CMK (cell line): ENCODE measurements at regions not wholly inside any gene's neighbourhood (a gene's known extent, or its start where the extent isn't known, plus 50 kb on each side); places are given as distances from the start of the nearest gene placed in this dataset.
"Not testable (repeated sequence)": the region's sequence is repeated elsewhere in the genome, so short reads cannot be mapped to it uniquely, and the experiment has no call there.

Experiments used
- DNase-seq: peaks from one replicate; pipeline ENCODE4 v3.0.0-alpha.2; 2010; ENCODE audit warnings: low read depth

DNA sequence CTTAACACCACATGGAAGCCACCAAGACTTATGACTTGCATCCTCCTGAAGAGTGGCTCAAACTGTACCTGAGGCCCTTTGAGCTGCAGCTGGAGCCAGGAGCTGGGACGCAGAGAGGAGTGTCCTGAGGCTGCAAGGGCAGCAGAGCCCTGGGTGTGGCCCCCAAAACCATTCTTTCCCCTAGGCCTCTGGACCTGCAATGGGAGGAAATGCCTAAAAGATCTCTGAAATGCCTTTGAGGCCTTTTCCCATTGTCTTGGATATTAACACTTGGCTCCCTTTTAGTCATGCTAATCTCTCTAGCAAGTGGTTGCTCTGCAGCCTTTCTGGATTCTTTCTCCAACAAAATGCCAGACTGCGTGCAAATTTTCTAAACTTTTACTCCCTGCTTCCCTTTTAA is 156.1 kb downstream of the SLC38A4 start:
- DNase-seq = no peak

DNA sequence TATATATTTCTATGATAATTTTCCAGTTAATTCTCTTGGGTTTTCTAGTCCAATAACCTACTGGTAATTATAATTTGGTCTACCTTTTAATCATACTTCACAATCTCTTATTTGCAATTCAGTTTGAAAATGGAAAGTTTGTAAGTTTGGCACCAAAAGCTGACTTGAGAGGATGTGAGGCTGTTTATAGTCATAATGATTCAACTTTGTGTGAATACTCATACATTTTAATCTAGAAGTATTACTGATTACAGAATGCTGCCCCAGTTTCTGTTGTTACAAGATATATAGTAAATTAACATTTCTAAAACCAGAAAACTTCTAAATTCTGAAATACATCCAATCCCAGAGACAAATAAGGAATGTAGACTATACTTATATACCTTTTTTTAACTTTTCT is 158.2 kb downstream of the SLC38A4 start:
- DNase-seq = no peak

DNA sequence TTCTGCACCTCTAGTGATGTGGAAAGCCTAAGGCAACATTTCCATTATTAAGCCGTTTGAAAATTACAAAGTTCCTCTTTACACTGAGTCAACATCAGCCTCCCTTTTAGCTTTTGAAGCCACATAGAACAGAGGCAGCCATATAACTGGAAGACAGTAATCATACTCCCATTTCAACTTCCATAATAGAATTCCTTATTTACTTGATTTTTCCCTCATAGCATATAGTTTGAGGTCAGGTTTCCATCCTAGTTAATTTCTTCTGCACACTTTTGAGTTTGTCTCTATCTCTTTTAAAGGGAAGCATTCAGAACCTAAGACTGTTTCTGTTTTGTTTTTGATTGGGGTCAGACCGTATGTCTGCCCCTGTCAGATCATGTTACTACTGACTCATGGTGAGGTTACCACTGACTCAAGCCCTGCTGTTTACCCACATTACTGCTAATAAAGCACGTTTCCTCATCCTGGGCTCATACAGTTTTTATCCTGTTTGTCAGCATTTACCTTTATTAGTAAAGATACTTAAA is 161.0 kb downstream of the SLC38A4 start:
- no peak for DNase-seq

DNA sequence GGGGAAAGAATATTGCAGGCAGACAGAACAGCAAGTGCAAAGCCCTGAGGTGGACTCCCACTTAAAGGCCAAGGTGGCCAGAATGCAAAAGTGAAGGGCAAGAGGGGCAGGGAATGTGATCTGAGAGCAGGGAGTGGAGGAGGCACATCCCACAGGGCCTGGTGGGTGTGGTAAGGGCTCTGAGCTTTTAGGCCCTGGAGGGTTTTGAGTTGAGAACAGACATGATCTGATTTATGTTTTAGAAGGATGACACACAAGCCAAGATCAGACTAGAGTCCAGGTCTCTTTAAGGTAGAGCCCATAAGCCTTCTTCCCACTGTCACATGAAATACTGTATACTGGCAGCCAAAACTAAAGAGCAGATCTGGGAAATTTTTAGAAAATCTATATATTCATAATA is 162.5 kb downstream of the SLC38A4 start:
- no peak for DNase-seq

DNA sequence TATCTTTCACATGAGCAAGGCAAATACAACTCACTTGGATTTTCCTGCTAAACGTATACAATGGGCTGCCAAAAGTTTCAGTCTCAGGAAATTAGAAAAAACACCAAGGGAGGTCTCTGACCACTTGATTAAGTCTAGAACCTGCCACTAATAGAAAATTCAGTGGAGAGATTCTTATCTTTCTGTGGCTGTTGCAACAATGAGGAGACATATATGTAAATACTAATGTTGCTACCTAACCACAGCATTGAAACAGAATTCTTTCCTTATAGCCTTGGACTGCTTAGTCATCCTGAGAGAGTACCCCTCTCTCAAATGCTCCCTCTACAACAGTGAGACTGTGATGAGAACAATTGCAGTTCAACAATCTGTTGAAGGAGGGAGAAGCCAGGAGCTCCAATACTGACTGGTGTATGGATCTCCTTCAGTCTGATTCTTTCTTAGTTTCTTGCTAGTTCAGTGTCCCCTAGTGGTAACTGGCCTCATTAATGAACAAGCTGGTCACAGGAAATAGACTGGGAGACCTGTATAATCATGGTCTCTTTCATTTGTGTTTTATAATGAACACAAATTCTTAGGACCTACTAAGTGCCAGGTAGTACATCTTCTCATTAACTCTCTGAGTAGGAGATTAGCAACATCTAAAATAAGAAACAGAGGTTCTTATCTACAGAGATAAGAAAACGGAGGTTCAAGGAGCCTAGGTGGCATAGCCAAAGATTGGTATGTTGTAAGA is 164.5 kb downstream of the SLC38A4 start:
- no peak for DNase-seq

DNA sequence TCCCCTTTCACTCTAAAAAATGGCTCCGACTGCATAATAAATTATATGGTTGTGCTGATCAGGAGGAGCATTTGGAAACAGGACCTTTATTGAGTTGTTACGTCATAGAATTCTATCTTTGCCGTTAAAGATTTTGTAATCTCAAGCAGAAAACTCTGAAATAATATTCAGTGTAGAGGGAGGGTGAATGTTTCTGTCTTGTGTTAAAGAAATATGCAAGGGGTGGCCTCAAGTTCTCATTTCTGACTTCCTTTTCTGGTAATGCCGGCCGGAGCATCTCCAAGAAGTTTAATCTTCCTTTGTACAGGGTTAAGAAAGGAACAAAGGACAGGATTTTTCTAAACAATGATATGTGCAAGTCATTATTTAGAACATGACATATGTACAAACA is 165.1 kb downstream of the SLC38A4 start:
- no peak for DNase-seq

DNA sequence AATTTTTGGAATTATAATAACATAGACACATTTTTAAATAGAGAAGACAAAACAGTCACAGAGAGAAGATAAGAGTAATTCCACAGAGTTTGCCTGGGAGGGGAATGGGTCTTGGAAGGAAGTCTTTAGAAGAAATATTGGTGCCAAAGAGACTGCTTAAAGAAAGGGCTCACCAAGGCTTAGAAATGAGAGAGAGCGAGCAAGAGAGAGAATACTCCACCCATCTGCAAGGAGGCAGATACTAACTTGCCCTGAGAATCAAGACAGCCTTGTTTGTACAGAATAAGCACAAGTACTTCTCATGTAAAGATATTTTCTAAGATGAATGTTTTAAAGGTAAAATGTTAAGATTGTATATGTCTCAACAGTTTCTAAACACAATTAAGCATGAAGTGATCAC is 165.5 kb downstream of the SLC38A4 start:
- DNase-seq = no peak

DNA sequence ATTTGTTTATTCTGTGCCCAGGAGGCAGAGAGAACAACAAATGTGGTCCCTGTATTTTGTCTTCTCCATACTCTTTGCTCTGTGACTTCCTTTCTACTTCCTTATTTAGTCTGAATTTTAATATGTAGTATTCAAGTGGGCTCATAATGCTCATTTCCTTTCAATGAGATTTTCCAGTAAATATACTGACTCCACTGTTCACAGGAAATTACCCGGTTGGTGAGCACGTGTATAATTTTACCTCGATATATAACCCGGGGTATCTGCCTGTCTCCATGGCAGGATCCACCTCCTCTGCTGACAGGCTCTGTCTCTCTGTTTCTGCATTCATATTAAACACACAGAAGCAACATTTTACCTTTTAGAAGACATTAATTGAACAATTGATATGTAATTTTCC is 166.0 kb downstream of the SLC38A4 start:
- DNase-seq = no peak

DNA sequence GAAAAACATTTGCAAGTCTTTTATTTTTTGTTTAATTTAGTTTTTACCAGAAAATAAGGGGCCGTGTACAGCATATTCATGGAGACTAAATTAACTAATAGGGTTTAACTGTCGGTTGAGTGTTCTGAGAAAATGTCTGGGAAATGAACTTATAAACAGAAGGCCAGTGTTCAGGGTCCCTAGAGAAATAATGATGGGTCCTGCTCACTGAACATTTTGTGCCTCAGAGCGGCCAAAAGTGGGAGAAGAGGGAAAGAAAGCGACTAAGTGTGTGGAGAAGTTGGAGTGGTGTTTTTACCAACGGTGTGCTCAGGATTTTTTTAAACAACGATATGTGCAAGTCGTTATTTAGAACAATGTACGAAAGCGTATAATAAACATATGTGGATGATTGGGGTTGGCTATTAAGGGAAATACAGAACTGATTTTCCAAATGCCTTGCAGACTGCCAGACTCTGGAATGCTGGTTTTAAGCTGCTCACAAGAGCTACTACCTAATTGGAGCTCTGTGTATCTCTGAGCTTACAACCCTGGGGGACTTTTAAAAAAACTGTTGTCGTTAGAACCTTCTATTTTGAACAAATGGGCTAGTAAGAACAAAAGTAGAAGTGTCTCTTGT is 166.7 kb downstream of the SLC38A4 start:
- DNase-seq = no peak

DNA sequence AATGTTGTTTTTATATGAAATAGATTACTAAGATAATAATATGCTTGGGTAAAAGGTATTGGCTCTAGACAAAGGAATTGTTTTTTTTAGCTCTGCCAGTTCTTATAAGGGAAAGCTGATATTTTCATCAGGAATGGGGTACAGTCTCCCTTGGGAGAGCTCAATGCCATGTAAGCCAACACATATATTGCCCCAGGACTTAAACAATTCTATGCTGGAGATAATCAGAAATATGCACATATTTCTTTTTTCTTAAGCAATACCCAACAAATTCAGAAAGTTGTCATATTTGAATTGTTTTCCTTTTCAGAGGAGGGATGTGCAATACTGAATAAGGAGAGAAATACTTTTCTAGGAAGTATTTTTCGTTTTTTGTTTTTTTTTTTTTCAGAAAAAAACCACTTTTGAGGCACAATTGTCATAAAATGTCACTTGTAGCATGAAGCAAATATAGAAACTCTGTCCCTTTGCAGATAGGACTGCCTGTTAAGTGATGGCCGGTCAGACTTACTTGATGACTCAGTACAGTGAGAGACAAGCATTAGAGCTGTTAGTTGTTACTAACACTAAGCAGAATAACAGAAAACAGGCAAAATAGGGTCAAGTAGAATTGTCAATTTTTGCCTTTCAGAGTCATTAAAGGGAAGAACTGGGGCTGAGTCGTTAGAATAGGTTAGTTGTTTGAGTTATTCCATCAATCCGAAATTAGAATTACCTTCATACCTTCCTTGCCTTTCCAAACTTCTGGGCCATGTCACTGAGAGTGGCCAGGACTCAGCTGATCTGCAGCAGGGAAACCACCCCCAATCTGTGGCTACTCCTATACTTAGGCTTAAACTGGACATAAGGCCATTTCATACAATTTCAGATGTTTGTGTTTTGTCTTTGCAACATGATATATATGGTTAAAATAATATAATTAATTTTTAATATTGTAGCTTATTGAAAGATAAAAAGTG is 168.1 kb downstream of the SLC38A4 start:
- no peak for DNase-seq

DNA sequence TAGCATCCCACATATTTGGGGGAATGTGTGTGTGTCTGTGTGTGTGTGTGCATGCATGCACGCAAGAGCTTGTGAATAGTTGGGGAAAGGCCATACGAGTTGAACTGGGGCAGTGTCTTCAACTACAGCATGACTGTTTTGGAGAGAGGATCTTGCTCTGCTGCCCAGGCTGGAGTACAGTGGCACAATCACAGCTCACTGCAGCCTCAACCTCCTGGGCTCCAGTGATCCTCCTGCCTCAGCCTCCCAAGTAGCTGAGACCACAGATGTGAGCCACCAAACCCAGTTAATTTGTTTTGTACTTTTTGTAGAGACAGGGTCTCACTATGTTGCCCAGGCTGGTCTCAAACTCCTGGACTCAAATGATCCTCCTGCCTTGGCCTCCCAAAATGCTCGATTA is 169.8 kb downstream of the SLC38A4 start:
- not testable (repeated sequence) for DNase-seq

DNA sequence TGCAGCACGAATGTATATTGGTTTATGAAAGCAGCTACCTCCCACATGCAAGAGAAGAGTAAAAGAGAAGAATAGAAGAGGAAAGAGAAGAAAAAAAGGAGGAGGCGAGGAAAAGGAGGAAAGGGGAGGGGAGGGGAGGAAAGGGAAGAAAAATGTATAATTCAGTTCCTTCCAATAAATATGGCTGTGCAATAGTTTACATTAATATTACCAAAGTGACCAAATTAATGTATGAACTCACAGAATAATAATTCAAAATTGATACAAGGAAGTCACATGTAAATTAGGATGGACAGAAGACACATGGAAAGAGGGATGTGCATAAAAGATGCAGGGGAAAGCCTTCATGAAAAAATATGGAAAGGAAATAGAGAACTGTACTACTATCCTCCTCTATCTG is 172.5 kb downstream of the SLC38A4 start:
- no peak for DNase-seq

DNA sequence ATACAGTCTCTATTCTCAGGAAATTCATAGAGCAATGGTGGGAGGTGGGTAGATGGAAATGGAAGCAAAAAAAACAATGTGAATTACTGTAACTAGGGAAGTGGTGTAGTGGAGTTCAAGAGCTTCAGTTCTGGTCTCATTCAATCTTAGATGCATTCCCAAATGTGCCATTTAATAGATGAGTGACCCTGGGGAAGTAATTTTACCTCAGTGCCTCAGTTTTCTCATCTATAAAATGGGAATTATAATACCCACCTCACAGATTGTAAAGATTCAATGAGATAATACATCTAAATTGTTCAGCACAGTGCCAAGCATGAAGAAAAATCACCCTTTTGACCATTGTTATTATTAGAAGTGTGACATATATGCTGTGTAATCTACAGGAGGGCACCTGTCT is 173.1 kb downstream of the SLC38A4 start:
- no peak for DNase-seq

DNA sequence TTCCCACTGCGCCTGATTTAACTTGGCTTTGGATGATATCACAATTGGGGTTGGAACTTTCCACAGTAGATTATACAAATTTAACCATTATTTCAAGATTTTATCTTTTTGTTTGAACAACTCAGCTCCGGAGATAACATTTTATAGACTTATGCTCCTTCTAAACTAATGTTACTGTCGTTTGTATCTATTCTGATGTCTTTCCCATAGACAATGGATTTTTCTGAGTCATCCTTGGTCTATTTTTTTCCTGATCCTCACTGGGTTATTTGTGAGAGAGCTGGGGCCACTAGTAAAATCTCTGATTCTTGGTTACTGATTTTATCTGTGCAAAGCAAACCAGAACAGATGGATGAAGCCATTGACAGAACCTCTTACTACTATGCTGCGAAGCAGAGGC is 175.1 kb downstream of the SLC38A4 start:
- DNase-seq = no peak

DNA sequence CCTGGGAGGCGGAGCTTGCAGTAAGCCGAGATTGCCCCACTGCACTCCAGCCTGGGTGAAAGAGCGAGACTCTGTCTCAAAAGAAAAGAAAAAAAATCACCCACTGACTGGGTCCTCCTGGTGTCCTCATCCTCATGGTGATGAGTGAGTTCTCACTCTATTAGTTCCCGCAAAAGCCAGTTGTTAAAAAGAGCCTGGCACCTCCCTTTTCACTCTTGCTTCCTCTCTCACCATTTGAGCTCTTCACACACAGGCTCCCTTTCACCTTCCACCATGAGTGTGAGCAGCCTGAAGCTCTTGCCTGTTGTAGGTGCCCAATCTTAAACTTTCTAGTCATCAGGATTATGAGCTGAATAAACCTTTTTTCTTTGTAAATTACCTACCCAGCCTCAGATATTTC is 176.4 kb downstream of the SLC38A4 start:
- DNase-seq = no peak

DNA sequence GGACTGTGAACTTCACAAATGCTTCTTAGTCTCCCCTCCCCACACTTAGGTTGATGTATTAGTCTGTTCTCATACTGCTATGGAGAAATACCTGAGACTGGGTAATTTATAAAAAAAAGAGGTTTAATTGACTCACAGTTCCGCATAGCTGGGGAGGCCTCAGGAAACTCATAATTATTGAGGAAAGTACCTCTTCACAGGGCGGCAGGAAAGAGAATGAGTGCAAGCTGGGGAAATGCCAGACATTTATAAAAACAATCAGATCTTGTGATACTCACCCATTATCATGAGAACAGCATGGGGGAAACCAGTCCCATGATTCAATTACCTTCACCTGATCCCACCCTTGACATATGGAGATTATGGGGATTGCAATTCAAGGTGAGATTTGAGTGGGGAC is 178.8 kb downstream of the SLC38A4 start:
- DNase-seq = no peak

DNA sequence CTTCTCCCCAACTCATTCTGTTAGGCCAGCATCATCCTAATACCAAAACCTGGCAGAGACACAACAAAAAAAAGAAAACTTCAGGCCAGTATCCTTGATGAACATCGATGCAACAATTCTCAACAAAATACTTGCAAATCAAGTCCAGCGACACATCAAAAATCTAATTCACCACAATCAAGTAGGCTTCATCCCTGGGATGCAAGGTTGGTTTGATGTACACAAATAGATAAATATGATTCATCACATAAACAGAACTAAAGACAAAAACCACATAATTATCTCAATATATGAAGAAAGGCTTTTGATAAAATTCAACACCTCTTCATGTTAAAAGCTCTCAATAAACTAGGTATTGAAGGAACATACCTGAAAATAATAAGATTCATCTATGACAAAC is 184.1 kb downstream of the SLC38A4 start:
- DNase-seq = not testable (repeated sequence)

DNA sequence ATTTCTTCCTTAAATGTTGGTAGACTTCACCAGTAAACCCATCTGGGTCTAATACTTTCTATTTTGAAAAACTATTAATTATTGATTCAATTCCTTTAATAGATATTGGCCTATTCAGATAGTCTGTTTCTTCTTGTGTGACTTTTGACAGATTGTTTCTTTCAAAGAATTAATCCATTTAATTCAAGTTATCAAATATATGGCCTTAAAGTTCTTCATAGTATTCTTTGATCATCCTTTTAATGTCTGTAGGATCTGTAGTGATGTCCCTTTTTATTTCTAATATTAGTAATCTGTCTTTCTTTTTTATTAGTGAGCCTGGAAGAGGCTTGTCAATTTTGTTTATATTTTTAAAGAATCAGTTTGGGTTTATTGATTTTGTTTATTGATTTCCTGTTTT is 190.0 kb downstream of the SLC38A4 start:
- DNase-seq = no peak

DNA sequence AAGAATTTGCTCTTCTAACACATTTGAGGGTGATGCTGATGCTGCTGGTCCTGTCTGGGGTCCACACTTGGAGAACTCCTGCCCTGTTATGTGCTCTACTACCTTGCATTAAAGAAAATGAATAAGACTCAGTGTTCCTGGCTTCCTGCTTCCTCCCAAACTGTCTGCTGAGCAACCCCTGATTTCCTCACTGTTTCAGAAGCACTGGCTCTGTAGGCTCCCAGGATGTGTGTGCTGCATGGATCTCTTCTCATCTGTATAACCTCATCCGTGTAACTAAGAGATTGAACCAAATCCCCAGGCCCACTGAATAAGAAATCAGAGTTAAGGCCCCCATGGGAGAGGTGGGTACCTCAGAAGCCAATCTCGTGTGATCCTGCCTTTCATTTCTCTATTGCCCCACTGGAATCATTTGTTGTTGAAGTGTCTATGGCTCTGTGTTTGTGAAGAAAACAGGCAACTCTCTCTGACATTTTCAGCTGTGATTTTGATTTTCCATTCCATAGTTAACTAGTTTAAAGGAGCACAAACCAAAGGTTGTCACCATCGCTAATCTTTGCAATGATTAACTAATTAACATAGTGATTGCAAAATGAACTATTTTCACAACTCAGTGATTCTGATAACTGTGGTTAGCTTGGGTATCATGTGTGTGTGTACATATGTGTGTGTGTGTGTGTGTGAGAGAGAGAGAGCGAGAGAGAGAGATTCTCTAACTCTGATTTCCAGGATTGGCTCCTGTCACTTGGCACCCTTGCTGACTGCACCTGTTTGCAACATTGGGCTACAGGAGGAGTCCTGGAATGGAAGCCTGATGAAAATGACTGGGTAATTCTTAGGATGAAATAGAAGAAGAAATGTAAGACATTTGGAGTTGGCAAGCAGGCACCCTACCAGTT is 196.2 kb downstream of the SLC38A4 start:
- no peak for DNase-seq

DNA sequence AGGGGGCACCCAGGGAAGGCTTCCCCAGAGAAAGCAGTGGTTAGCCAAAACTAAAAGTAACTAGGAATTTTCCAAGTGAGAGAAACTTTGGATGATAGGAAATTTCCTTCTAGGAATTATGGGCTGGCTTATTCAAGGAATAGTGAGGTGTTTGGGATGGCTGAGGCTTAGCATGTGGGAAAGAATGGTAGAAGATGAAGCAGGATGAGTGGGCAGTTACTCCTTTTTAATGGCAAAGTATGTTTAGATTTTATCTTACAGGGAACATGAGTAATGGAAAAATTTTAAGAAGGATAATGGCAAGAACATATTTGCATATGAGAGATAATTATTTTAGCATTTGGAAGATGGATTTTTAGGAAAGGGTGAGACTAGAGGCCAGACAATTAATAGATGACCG is 197.6 kb downstream of the SLC38A4 start:
- DNase-seq = no peak

DNA sequence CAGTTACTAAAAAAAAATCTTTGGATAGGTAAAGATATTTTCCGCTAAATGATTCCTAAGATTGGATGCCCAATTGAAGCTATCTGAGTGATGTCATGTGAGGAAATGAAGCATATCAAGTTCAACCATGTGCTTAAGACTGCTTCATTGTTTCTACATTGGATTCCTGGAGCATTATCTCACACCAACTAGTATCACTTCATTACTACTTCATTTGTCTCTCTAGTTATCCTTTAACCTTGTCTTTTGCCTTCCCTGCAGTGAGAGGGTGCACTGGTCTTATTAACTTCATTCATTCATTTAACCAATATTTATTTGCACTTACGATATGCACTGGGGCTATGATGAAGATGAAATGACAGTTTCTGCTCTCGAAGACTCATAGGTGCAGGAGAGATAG is 198.1 kb downstream of the SLC38A4 start:
- DNase-seq = no peak

DNA sequence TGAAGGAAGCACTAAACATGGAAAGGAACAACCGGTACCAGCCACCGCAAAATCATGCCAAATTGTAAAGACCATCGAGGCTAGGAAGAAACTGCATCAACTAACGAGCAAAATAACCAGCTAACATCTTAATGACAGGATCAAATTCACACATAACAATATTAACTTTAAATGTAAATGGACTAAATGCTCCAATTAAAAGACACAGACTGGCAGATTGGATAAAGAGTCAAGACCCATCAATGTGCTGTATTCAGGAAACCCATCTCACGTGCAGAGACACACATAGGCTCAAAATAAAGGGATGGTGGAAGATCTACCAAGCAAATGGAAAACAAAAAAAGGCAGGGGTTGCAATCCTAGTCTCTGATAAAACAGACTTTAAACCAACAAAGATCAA is 206.3 kb downstream of the SLC38A4 start:
- not testable (repeated sequence) for DNase-seq
